D341Med (cell line): ENCODE measurements at regions not wholly inside any gene's neighbourhood (a gene's known extent, or its start where the extent isn't known, plus 50 kb on each side); places are given as distances from the start of the nearest gene placed in this dataset.

Experiments
- DNase-seq: peaks from one replicate; pipeline ENCODE4 v3.0.0; 2012; ENCODE audit warnings: low spot score

GRCh38 chr5:155919725-155920124 is 407.2 kb upstream of the SGCD start:
- no peak for DNase-seq

GRCh38 chr5:155921621-155922020 is 405.3 kb upstream of the SGCD start:
- no peak for DNase-seq

DNA sequence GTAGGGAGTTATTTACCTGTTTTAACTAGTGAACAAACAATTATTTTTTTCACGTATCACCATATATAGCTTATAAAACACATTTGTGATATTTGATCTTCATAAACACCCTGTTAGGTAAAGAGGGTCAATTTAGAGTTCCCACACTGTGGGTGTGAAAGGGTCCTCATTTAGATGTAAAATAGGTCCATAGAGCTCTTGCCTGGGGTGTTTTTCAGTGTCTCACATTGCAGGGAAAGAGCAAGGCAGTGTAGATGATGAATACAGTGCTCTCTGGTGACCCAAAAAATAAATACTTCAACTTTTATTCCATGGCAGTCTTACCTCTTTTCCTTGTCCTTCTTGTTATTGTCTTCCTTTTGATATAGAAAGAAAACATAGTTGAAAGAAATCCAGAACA is 403.2 kb upstream of the SGCD start:
- no peak for DNase-seq

- no peak for DNase-seq
Observed at GRCh38 chr5:155926031-155926430, 400.9 kb upstream of the SGCD start.

- DNase-seq: no peak
Observed at GRCh38 chr5:155926766-155927165, 400.2 kb upstream of the SGCD start.

- DNase-seq: no peak
Observed at GRCh38 chr5:155929112-155929511, 397.9 kb upstream of the SGCD start.

- DNase-seq: no peak
Observed at GRCh38 chr5:155934964-155935363, 392.0 kb upstream of the SGCD start.

- DNase-seq: no peak
Observed at GRCh38 chr5:155935723-155936122, 391.2 kb upstream of the SGCD start.

GRCh38 chr5:155936520-155937406 is 390.2 kb upstream of the SGCD start:
- DNase-seq: no peak

DNA sequence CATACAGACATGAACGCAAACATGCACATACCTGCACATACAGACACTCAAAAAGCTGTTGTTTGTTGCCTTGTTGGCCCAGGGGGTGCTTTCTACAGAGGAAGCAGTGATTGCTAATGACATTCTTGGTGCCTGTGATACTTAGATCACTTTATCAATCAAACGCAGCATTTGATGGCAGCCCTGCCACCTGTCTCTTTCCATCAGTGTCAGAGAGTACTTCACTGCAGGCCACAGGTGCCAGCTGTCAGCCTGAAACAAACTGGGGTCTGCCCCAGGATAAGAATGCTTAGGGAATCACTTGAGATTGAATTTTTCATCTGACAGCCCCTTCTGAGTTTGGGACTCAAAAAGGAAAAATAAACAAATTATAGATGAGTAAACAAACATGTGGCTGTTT is 388.9 kb upstream of the SGCD start:
- no peak for DNase-seq

DNA sequence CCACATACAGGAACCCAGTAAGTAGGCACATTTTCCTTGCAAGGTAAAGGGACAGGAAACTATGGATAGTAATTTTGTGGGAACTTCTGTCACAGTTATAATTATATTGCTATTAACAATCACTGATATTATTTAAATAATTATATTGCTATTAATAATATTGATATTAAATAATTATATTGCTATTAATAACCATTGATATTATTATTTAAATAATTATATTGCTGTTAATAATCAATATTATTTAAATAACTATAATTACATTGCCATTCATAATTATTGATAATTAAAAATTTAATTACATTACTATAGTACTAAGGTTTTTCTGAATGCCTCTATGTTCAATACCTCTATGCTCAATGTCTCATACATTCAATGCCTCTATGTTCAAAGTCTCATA is 385.6 kb upstream of the SGCD start:
- no peak for DNase-seq

GRCh38 chr5:155943516-155944407 is 383.2 kb upstream of the SGCD start:
- DNase-seq: peak; percentile 67

- no peak for DNase-seq
Observed at GRCh38 chr5:155947394-155948062, 379.4 kb upstream of the SGCD start.

GRCh38 chr5:155948576-155948975 is 378.4 kb upstream of the SGCD start:
- no peak for DNase-seq

DNA sequence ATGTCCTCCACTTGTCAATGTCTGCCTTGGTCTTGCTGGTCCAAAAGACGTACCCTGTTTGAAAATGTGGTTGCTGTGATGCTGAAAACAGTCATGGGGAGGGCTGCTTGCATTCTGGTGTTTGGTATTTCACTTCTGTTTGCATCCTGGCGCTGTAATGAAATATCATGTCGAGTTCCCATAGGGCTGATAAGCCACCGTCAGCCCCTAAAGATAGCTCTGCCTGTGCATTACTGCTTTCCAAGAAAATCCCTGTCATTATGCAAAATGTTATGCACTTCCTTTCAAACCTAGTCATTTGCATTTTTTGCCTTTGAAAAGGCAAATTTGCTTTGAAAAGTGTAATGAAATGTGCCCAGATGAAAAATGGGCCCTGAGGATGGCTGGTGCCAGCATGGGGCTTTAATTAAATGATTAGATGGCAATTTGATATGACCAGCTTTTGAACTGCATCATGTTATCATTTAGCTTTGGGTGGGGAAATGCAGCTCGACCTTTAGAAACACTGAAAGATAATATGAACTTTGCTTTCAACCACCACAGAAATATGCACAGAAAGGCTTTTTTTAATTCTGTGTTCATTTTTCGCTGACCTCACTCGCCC is 374.4 kb upstream of the SGCD start:
- DNase-seq: no peak

DNA sequence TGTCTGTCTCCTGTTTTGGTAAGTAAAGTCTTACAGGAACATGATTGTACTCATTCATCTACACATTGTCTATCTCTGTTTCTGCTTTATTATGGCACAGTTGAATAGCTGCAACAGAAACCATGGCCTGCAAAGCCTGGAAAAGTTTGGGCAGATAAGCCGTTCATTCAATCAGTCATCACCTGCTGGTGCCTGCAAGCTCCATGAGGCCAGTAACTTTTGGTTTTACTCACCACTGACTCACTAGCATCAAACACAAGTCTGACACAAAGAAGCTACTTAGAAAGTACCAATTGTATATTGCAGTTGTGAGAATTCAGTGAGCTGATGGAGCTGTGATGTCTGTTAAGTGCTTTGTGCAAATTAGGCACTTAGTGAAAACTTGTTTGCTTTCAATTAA is 373.6 kb upstream of the SGCD start:
- no peak for DNase-seq

DNA sequence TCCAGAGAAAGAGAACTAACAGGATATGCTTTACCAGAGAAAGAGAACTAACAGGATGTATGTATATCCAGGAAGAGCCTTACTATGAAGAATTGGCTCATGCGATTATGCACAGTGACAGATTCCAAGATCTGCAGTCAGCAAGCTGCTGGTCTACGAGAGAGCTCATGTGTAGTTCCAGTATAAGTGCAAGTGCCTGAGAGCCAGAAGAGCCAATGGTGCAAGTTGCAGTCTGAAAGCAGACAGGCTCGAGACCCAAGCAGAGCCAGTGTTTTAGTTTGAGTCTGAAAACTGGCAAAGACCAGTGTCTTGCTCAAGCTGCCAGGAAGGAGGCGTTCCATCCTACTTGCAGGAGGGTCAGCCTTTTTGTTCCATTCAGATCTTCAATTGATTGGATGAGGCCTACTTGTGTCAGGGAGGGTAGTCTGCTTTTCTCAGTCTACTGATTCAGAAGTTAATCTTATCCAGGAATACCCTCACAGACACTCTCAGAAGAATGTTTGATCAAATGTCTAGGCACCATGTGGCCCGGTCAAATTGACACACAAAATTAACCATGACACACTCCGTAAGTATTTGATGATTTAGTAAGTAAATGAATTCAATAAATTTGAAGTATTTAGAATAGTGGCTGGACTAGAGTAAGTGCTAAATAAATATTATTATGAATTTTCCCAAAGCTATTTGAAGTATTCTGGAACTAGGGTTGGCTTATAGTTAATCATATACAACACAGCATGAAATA is 372.1 kb upstream of the SGCD start:
- no peak for DNase-seq

GRCh38 chr5:155957884-155958283 is 369.1 kb upstream of the SGCD start:
- no peak for DNase-seq

DNA sequence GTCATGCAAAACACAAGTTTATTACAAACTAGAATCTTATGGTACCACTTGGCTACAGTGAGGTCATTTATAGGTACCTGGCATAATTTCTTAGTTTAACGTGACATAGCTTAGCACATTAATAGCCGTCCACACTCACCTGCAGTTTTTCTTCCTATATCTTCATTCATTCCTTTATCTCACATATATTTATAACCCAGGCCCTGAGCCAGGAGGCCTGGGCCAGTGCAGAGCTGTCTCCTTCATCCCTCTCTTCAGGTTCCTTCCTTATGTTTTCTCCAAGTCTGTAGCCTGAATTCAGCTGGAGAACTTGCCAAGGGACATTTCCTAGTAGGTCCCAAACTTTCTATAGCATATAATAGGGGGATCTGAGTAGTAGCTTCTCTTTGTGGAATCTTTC is 367.9 kb upstream of the SGCD start:
- no peak for DNase-seq

- DNase-seq: no peak
Observed at GRCh38 chr5:155960177-155960576, 366.8 kb upstream of the SGCD start.

GRCh38 chr5:155969537-155969936 is 357.4 kb upstream of the SGCD start:
- no peak for DNase-seq
